CD4-positive, alpha-beta T cell treated with Interleukin-4 for 4 hours (primary cell): ENCODE measurements at regions not wholly inside any gene's neighbourhood (a gene's known extent, or its start where the extent isn't known, plus 50 kb on each side); places are given as distances from the start of the nearest gene placed in this dataset.

Experiments used
- DNase-seq: peaks from one replicate; pipeline ENCODE4 v3.0.0-alpha.2; 2020

DNA sequence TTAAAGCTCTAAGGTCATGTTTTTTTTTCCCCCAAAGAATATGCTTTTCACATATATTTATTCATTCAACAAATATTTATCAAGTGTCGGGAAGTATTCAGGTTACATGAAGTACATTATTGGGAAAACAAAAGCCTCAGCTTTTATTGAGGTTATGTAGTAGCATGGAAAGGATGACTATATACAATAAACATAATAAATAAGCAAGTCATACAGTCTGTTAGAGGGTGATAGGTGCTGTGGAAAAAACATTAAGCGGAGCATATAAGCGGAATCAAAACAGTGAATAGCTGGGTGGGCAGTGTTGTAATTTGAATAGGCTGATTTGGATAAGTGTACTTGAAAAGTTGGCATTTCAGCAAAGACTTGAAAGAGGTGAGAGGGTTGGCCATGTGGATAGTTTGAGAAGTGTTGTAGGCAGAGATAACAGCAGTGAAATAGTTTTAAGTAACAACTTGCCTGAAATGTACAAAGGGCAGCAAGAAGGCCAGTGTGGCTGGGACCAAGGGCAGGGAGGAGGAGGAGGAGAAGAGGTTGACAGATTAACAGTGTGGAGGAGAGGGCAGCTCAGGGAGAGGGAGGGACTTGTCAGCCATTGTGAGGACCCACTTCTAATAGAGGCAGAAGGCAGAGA, 558.7 kb downstream of the SPRY1 start:
- no peak for DNase-seq

DNA sequence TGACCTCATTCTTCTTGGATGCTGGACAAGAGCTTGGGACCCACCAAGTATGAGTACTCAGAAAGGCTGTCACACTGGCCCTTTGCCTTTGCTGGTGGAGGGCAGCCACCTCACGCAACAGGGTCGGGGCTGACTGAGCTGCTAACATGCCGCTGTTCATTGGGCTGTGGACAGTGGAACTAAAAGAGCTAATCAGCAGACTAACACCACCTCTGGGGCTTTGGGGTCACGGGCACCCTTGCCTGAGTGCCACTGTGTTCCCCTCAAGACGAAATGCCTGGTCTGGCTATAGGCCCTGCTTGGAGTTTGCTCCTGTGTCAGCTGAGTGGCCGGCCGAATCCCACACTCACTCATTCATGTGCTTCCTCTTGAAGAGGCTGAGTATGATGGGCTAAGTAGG, 559.6 kb downstream of the SPRY1 start:
- no peak for DNase-seq

DNA sequence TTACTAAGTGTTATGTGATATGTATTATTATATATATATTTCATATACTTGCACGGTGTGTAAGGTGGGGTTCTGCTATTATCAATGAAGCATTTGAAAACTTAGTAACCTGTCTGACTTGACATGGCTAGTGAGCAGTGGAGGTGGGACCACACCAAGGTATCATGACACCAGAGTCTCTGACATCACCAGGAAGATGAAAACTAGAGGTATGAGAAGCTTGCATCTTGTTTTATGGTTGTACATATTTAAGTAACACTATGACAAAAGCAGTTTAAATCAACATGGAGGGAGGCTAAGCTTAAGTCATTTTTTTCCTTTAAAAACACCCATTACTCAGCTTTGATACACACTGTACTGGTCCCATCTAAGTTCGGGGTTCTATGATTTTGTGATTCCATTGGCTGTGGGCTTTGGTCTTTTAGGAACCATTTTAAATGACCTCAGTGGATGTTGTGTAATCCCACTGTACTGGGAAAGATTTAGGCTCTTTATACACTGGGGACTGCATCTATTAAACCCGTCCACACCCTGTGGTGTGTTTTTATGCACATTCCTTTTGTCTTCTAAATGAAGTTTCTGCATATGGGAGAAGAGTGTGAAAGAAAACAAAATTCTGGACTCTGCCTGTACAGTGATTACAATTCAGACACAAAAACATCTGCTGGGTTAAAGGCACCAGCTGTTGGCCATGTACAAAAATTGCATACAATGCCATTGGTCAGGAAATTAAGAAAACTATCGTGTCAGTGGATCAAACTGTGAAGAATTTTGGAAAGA, 570.6 kb downstream of the SPRY1 start:
- no peak for DNase-seq

GRCh38 chr4:123972031-123972430, 575.4 kb downstream of the SPRY1 start:
- no peak for DNase-seq

DNA sequence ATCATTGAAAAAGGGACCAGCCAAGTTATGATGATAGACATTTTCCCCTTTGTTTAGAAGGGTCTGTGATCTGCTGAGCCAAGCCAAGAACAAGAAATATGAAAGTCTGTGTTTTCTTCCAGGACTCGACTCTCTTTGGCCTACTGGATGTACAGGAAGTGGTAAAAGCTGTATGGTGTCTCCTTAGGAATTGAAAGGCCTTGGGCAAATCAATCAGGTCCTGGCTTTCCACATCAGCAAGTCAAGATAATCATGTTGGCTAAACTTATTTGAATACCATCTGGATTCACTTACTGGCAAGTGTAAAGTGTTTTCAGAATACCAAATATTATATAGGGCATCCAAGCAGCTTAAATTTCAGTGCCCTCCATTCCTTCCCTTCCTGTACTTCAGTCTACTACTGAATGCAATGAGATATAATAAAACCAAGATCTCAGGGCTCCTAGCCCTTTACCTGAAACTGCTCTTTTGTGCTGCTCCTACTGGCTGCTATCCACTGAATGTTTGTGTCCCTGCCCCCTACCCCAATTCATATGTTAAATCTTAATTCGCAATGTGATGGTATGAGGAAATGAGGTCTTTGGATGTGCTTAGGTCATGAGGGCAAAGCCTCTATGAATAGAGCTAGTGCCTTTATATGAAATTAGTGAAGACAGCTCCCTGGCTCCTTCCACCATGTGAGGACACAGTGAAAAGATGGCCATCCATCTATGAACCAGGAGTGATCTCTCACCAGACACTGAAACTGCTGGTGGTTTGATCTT, 578.0 kb downstream of the SPRY1 start:
- no peak for DNase-seq

- no peak for DNase-seq
Observed at GRCh38 chr4:123976285-123976684, 579.7 kb downstream of the SPRY1 start.

DNA sequence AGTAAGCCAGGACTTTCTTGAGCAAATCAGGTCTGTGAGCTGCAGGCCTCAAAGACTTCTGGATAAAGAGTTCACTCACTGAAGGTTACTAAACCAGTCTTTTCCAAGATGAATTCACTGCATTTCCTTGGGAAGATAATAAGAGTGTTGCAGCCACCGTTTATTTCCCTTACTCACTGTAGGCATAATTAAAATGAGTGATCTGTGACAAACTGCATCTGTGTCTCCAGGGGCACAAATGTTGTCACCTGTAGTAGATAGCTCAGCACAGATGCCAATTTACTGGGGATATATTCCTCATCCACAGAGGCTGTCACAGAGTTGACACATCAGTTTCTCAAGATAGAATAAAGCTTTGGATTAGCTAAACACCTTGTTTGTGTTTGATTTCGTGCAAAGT, 580.2 kb downstream of the SPRY1 start:
- no peak for DNase-seq

DNA sequence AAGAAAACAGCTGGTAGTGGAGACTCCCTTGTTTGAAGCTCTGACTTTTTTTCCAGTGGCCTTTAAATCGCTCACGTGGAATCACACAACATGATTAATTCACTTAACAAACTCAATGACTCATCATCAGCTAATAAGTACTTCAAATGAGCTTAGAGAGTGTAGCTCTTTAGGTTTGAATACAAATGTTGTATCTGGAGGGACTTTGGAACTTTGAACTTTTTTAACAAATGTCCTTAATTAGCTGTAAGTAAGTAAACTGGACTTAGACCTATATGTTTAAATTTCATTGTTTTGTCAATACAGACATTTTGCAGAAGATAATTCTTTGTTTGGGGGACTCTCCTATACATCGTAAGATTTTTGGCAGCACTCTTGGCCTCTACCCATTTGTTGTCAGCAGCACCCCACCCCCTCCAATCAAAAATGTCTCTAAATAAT, 581.1 kb downstream of the SPRY1 start:
- DNase-seq: no peak

GRCh38 chr4:123978637-123979036, 582.0 kb downstream of the SPRY1 start:
- no peak for DNase-seq

DNA sequence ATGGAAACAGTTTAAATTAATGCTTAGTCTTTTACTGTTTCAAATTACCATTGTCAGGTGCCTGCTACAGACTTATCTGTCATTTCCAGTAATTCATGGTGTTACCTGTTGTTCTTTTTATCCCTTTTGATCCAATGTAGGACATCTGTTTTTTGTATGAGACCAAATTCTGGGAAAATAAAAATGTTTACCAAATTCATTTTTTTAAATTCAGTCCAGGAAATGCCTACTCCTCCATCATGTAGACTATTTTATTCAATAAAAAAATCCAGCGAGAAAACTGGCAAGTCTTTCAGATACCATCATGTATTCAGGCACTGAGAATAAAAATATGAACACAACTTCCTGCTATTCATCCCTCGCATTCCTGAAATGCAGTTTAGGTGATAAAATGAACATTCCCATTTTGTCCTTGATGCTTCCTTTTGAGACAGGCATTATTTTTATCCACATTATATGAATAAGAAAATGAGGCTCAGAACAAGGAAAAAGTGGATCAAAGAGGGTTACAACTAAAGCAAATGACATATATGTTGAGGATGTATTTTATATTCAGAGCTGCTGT, 584.2 kb downstream of the SPRY1 start:
- no peak for DNase-seq

GRCh38 chr4:123984886-123985285, 588.3 kb downstream of the SPRY1 start:
- no peak for DNase-seq

DNA sequence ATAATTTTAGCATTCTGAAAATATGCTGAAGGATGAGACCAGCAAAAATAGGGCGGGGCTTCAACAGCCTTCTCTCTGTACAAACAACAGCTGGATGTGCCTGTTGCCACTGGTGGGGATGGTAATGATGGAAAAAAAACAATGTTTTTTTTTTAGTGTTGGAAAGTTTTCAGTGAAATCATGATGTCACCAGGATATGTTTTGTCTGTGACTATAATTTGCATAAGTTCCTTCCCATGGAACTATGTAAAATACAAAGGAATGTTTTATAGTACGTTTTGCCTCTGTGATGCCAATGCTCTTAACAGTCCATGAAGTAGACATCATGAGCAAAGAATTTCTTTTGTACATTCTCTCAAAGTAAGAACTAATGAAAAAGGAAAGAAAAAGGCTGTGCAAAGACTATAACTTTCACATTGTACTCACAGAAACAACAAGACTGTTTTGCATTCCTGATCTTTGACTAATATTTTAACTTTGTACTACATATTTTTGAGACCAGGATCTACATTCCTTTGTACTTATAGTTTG, 589.7 kb downstream of the SPRY1 start:
- DNase-seq: no peak

DNA sequence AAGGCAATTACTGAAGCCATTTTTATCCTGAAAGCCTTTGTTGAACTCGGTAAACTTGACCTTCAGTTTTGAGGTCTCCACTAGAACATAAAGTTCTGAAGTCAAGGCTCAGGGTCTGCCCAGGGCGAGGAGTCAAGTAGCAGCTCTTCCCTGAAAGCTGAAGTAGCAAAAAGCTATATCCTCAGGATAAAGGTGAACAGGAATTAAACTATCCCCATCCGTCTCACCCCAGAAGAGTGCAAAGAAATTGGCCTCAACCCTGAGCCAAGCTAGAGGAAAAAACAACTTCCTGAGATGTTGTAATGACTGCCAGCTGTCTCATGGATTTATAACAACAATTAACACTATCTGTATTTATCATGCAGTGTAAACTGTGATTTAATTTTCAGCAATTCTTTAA, 590.8 kb downstream of the SPRY1 start:
- DNase-seq: no peak

DNA sequence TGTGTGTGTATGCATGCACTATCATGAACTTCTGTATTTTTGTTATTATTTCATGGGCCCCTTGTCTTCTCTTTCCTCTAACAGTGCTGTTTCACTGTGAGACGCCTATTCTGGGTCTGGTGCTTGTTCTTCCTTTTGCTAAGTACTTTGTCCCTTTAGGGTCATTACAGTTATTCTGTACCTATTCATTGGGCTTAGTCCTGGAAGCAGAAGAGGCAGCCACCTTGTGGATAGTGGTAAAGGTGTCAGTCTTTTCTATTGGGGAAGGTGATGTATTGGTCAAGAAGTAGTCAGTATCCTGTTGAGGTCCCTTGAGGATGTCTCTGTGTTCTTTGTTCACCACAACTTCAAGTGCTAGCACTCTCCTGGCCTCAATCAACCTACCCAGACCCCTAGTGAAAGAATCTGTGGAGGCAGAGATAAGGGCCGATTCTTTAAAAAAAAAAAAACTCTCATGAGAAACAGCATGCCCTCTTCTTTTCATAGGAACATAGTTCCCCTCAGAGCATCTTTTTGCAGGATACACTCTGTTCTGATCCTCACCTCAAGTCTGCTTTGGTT, 593.8 kb downstream of the SPRY1 start:
- DNase-seq: no peak

DNA sequence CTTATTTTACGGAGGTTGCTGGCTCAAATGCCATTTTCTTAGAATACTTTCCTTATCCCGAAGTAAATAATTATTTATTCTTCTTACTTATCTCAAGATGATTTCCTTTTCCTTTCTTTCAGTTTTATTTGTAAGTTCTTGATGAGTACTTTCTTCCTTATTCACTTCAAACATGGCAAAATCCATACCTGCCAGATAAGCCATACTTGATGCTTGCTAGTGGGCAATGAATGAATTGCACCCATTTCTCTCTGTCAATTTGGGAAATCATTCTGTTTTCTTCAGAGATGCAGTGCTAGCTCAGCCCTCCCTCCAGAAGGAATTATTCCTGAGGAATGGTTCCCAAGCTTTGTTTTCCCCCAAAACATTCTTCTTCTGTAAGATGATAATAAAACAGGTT, 598.3 kb downstream of the SPRY1 start:
- DNase-seq: no peak

GRCh38 chr4:123995936-123996335, 599.3 kb downstream of the SPRY1 start:
- no peak for DNase-seq

DNA sequence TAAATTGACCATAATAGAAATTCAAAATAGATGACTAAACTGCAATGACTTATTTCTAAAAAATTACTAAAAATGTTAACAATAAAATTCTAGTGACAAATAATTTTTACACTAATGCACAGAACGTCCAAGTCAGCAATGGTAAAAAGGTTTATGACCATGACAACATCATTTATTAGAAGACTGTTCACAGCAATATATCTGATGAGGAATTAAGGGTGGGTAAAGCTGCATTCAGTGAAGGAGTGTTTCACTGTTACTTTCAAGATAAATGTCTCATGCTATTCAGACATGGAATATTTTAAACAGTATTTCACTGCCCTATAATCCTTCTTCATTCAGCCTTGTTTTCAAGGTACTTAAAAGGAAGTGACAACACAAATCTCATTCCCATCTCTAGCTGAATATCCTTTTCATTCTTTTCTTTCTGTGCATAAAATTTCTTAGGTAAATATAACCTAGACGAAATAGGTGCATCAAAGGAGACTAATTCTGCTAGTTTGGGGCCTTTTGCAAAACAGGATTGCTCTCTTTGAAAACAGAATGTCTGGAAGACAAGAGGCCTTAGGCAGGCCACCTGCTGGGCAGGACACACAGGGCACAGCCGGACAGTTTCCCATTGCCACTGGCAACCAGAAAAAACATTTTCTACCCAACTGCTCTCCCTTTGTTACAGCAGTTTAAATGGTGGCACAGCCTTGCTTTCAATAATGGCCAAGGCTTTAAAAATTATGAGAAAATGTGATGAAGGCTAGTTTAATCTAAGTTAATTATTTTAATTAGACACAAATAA, 600.3 kb downstream of the SPRY1 start:
- no peak for DNase-seq

- DNase-seq: no peak
Observed at GRCh38 chr4:123997776-123998449, 601.3 kb downstream of the SPRY1 start.

- no peak for DNase-seq
Observed at GRCh38 chr4:124000233-124000632, 603.6 kb downstream of the SPRY1 start.

GRCh38 chr4:124015766-124016165, 619.2 kb downstream of the SPRY1 start:
- DNase-seq: no peak

- DNase-seq: no peak
Observed at GRCh38 chr4:124017185-124017785, 620.7 kb downstream of the SPRY1 start.
